ENCODE measurements at regions not wholly inside any gene's neighbourhood (a gene's known extent, or its start where the extent isn't known, plus 50 kb on each side); places are given as distances from the start of the nearest gene placed in this dataset.
"Not testable (repeated sequence)": the region's sequence is repeated elsewhere in the genome, so short reads cannot be mapped to it uniquely, and the experiment has no call there.

DNA sequence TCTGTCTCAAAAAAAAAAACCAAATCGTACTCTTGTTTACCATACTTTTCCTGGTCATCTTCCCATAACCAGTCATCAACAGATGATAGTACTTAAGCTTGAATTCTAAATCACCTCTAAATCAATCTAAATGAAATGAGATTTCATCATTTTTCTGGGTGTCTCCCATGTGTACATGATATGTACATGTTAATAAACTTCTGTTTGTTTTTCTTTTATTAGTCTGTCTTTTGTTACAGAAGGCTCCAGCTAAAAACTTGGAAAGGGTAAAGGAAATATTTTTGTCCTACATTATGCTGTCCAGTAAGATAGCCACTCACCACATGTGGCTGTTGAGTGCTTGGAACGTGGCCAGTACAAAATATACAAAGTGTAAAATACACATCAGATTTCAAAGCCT, 78.7 kb upstream of the MSH6 start:
- no peaks in the 10 kb centered on the region for H3K36me3 ChIP-seq (ENCODE audit: control insufficient read depth, insufficient read depth, low read length)
- no peak overlapping the region for H3K4me3 ChIP-seq (replicated peaks; ENCODE audit: low read depth, low read length)
- no peaks in the 10 kb centered on the region for H3K27me3 ChIP-seq (replicated peaks; ENCODE audit: control insufficient read depth, insufficient read depth, low read length)
- DNase-seq (ENCODE audit: extremely low read depth, insufficient read length) = no peak
- no peak for TF ChIP-seq CTCF (IDR thresholded peaks at IDR 0.05; ENCODE audit: insufficient read depth, low read length, poor library complexity, severe bottlenecking)

GRCh38 chr2:47699533-47700215, 83.3 kb upstream of the MSH6 start:
- Histone ChIP-seq H3K36me3 (ENCODE audit: control insufficient read depth, insufficient read depth, low read length) (no peaks in the 10 kb centered on the region), H3K4me3 (replicated peaks; ENCODE audit: low read depth, low read length) (no peak overlapping the region), H3K27me3 (replicated peaks; ENCODE audit: control insufficient read depth, insufficient read depth, low read length) (no peaks in the 10 kb centered on the region)
- no peak for DNase-seq (ENCODE audit: extremely low read depth, insufficient read length)
- TF ChIP-seq CTCF (IDR thresholded peaks at IDR 0.05; ENCODE audit: insufficient read depth, low read length, poor library complexity, severe bottlenecking) = no peak

DNA sequence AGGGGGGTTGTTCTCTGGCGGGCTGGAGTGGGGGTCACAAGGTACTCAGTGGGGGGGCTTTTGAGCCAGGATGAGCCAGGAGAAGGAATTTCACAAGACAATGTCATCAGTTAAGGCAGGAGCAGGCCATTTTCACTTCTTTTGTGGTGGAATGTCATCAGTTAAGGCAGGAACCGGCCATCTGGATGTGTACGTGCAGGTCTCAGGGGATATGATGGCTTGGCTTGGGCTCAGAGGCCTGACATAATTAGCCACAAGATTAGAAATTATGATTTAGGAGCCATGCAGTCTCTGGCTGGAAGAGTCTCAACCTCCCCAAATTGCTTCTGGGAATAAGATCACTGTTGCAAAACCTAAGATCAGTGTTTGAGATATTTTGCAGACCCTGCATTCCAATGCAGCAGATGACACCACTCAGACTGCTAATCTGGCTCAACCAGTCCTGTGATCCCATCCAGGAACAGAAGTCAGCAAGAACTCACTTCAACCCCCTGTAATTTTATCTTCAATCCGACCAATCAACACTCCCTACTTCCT, 84.4 kb upstream of the MSH6 start:
- not testable (repeated sequence) for H3K36me3 ChIP-seq (ENCODE audit: control insufficient read depth, insufficient read depth, low read length); H3K27me3 ChIP-seq (replicated peaks; ENCODE audit: control insufficient read depth, insufficient read depth, low read length); DNase-seq (ENCODE audit: extremely low read depth, insufficient read length); H3K4me3 ChIP-seq (replicated peaks; ENCODE audit: low read depth, low read length)

DNA sequence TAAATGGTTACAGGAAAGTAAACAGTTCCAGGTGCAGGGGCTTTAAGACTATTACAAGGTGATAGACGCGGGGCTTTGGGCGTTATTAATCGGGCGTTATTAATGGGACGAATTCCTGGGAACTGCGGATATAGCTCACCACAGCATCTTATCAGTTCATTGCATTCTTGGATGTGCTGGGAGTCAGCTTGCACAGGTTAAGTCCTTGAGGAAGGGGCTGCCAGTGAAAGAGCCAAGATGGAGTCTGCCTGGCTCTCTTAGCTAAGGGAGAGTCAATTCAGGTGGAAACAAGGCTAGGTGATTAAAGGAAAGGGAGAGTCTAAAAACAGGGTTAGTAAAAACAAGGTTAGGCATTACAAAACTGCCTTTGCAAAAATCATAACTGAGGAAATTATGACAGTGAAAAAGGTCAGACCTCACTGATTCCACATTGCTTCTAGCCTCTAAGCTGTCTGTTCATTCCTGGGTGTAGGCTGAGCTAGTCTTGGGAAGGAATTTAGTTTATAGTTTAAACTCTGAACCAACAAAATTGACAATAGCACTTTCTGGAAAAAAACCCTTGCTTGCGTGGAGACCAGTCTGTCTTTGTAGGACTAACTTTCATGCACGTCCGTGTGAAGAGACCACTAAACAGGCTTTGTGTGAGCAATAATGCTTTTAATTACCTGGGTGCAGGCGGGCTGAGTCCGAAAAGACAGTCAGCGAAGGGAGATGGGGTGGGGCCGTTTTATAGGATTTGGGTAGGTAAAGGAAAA, 85.1 kb upstream of the MSH6 start:
- H3K27me3 ChIP-seq (replicated peaks; ENCODE audit: control insufficient read depth, insufficient read depth, low read length); H3K36me3 ChIP-seq (ENCODE audit: control insufficient read depth, insufficient read depth, low read length); DNase-seq (ENCODE audit: extremely low read depth, insufficient read length); H3K4me3 ChIP-seq (replicated peaks; ENCODE audit: low read depth, low read length): not testable (repeated sequence)

- no peaks in the 10 kb centered on the region for H3K36me3 ChIP-seq (ENCODE audit: control insufficient read depth, insufficient read depth, low read length)
- no peak for DNase-seq (ENCODE audit: extremely low read depth, insufficient read length)
- TF ChIP-seq CTCF (IDR thresholded peaks at IDR 0.05; ENCODE audit: insufficient read depth, low read length, poor library complexity, severe bottlenecking) = no peak
- H3K27me3 ChIP-seq (replicated peaks; ENCODE audit: control insufficient read depth, insufficient read depth, low read length) = no peaks in the 10 kb centered on the region
- no peak overlapping the region for H3K4me3 ChIP-seq (replicated peaks; ENCODE audit: low read depth, low read length)
These were observed 85.8 kb upstream of the MSH6 start for GRCh38 chr2:47697000-47697601.

DNA sequence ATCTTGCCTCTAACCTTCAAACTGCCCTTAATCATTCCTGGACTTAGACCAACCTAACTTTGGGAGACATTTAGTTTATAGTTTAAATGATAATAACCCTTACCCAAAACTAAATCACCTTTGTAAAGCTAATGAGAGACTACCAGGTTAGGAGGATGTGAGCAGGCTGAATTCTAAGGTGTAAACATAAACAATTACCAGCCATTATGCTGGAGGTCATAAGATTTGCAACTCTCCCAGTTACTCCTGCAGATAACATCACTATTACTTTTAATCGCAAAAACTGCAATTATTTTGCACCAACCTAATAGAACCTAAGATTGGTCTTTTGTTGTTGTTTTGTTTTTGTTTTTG, 86.5 kb upstream of the MSH6 start:
- no peak for DNase-seq (ENCODE audit: extremely low read depth, insufficient read length)
- Histone ChIP-seq H3K27me3 (replicated peaks; ENCODE audit: control insufficient read depth, insufficient read depth, low read length) (no peaks in the 10 kb centered on the region), H3K36me3 (ENCODE audit: control insufficient read depth, insufficient read depth, low read length) (no peaks in the 10 kb centered on the region), H3K4me3 (replicated peaks; ENCODE audit: low read depth, low read length) (no peak overlapping the region)
- no peak for TF ChIP-seq CTCF (IDR thresholded peaks at IDR 0.05; ENCODE audit: insufficient read depth, low read length, poor library complexity, severe bottlenecking)
